ENCODE measurements at regions not wholly inside any gene's neighbourhood (a gene's known extent, or its start where the extent isn't known, plus 50 kb on each side); places are given as distances from the start of the nearest gene placed in this dataset.
"Not testable (repeated sequence)": the region's sequence is repeated elsewhere in the genome, so short reads cannot be mapped to it uniquely, and the experiment has no call there.

DNA sequence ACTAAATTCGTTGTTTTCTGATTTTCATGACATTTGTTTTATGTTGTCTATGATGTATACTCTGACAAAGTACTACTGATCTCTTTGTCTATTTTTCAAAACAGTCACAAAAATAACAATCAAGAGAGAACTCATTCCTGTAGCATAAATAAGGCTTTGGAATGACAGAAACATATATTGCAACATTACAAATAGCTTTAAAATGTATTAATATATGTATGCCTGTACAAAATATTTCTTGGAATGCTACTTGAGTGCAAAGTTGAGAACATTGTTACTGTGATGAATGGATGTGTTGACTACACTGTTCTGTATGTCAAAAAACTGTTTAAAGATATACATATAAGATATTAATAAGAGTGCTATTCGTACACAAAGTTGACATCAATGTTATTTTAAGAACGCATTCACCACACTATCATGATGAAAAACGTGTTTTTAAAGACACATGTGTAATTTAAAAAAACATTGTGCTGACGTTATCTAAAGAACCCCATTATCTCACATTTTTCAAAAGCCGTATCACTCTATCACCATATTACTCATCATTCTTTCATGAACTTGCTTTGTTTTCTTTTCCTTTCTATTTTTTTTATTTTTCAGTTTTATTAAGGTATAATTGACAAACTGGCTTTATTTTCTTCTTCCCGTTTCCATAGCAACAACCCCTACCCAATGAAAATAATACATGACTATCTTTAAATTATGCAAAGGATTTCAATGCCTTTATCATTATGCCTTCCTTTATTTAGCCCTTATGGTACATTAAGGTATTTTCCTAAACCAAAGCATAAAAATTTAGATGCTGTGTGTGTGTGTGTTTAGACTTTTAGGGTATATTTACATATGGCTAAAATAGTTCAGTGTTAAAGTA is 918.8 kb downstream of the SLITRK1 start:
- no peak for DNase-seq (ENCODE audit: low read depth)

DNA sequence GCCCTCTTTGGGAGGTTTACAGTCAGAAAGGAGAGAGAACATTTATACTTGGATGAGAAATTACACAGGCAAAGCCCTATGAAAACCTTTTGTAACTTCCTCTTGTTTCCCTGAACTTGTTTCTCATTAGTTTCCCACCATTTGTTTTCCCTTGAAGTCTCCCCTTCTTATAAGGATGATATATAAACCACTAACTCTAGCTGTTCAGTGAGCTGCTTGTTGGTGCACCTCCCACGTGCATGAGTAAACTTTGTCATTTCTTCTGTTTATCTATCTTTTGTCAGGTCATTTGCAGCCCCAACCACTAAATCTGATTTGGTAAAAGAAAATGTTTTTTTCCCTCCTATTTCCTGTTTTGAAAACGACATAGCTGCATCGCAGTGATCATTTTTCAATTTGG is 919.9 kb downstream of the SLITRK1 start:
- no peak for DNase-seq (ENCODE audit: low read depth)

DNA sequence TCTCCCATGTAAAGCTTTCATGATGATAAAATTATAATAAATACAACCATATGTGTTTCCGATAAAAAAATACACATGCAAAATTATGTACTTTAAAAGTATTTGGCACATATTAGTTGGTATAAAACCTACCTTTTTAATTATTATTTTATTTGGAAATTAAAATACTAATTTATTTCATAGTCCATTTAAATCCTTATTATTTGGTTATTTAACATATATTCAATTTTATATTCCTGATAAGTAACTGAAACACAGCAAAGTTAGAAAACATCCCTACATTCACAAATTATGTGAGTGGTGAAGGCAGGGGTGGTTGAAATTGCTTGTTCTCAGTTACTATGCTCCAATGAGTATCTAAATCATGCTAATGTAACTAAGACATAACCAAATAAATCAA is 920.5 kb downstream of the SLITRK1 start:
- no peak for DNase-seq (ENCODE audit: low read depth)

DNA sequence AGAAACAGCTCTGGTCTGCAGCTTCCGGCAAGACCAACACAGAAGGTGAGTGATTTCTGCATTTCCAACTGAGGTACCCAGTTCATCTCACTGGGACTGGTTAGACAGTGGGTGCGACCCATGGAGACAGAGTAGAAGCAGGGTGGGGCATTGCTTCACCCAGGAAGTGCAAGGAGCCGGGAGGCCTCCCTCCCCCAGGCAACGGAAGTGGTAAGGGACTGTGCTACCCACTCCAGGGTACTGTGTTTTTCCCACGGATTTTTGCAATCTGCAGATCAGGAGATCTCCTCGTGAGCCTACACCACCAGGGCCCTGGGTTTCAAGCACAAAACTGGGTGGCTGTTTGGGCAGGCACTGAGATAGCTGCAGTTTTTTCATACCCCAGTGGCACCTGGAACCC is 929.9 kb downstream of the SLITRK1 start:
- DNase-seq (ENCODE audit: low read depth): not testable (repeated sequence)

DNA sequence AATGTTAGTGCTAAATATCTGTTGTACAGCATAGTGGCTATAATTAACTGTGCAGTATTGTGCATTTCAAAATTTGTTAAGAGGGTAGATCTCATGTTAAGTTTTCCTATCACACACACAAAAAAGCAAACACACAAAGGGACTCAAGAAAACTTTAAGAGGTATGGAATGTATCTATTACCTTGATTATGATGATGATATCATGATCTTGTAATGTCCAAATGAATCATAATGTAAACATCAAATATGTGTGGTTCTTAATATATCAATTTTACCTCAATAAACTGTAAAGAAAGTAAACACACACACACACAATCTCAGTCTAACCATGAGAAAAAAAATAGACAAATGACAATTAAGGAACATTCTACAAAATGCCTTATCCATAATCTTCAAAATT is 934.6 kb downstream of the SLITRK1 start:
- DNase-seq (ENCODE audit: low read depth): no peak

DNA sequence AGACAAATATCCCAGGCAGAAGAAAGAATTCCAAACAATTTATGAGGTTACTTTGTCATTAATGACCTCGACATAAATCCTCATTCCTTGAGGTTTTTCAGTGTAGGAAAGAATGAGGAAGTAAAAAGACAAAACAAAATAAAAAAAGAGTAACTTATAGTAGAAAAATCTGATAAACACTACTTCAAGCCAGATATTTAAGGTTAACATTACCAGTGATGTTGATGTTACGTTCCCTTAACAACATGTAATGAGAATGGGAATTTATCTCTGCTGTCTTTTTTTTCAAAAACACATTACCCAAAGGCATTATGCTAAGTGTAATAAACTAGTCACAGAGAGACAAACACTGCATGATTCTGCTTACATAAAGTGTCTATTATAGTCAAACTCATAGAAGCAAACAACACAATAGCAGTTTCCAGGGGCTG is 935.1 kb downstream of the SLITRK1 start:
- DNase-seq (ENCODE audit: low read depth): no peak

DNA sequence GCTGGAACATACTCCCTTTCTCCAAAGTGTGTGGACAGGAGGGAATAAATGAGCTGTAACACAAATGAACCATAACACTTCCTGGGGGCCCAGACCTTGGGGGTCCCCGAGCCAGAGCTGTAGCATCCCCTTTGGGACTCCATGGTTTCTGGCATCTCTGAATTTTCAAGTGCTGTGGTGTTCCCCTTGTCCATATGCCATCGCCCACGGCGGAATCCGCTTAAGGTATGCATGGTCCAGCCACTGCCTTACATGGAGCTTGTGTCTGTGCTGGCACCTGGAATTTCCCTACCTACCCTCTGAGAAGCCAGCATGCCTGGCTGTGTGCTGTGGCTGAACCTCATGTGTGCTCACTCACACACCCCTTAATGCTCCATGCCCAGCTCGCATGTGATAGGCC is 943.6 kb downstream of the SLITRK1 start:
- DNase-seq (ENCODE audit: low read depth): no peak

DNA sequence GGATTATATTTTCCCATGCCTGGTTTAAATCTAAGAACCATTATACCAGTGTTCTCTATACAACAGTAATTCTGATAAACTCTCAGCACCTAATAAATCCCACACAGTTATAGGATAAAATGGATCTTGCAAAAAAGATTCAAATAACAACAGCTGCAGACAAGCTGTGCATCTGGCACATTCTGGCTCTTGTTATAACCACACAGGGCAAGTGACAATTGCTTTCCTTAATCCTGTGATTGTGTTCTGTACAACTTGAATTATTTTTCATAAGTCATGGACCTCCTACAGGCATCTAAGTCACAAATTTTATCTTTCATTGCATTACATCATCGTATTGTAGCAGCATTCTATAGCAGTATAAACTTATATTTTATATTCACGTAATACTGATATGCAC is 948.3 kb downstream of the SLITRK1 start:
- no peak for DNase-seq (ENCODE audit: low read depth)

DNA sequence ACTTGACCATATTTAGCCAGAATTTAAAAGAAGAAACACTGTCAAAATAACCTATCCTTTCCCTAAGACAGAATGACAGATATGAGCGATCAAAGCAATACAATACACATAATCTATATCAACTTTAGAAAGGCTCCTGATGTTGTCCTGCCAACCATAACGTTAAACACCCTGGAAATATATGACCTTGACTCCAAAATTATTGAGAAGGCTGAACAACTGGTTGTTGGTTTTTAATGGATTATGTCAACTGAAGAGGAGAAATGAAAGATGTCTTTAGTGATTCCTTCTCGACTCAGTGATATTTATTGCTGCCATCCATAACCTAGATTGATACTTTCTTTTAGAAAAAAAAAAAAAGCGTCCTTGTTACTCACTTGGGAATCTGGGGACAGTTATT is 957.2 kb downstream of the SLITRK1 start:
- no peak for DNase-seq (ENCODE audit: low read depth)

DNA sequence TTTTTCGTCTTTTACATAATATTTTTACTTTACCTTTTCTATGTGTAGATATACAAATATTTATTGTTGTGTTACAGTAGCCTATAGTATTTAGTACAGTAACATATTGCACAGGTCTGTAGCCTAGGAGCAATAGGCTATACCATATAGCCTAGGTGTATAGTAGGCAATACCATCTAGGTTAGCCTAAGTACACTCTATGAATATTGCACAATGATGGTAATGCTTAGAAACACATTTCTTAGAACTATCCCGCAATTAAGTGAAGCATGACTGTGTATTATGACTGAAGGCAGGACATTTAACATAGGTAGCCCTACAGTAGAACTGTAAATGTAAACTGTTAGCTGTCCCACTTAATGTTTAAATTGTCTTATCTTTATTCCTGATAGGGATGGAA is 964.3 kb downstream of the SLITRK1 start:
- DNase-seq (ENCODE audit: low read depth): no peak

DNA sequence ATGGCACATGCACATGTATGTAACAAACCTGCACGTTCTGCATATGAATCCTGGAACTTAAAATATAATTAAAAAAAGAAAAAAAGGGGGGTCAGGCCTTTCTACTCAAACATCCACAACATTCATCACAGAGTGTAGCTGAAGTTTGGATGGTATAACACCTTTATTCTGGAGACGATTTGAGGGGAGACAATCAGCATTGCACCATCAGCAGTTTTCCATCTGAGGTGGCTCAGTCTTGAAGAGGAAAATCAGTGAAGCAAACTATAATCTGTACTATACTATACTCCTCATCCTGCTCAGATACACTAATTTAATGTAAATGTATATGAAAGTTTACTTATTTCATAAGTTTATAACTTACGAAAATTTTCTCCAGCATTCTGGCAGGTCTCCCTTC is 969.7 kb downstream of the SLITRK1 start:
- no peak for DNase-seq (ENCODE audit: low read depth)

DNA sequence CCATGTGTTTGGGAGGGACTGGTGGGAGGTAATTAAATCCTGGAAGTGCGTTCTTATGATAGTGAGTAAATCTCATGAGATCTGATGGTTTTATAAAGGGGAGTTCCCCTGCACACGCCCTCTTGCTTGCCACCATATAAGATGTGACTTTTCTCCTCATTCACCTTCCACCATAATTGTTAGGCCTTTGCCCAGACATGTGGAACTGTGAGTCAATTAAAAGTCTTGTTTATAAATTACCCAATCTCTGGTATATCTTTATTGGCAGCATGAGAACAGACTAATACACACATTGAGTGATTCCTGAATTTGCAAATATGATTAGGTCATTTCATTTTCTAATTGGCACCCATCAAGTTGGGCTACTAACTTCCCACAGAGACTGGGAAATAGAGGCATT is 977.2 kb downstream of the SLITRK1 start:
- no peak for DNase-seq (ENCODE audit: low read depth)

DNA sequence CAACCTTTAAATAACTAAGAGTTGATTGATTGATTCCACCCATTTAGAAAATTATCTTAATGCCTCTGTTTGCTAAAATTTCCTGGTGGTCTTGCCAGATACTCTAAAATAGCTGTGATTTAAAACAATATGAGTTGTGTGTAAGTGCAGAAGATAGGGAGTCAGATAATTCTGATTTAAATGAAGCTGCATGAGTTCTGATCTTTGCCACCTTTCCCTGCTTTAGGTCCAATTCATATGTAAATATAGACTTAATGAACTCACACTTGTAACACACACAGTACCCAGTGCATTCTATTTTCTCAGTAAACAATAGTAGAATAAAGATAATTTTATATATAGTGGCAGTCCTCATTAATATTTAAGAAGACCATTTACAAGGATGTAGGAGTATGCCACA is 981.8 kb downstream of the SLITRK1 start:
- no peak for DNase-seq (ENCODE audit: low read depth)

DNA sequence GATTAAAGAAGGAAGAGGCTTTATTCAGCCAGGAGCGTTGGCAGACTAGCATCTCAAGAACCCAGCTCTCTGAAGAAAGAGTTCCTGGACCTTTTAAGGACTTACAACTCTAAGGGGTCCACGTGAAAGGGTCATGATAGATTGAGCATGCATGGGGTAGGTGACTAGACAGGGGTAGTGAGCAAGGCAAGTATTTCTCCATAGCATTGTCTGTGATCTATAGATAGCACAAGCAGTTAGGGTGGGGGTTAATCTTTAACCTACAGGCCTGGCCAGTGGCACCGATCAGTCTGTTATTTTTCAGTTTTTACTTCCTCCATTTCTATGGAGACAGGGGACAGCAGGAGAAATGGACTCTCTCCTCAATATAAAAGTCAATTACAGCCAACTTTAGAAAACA is 983.7 kb downstream of the SLITRK1 start:
- DNase-seq (ENCODE audit: low read depth): no peak

DNA sequence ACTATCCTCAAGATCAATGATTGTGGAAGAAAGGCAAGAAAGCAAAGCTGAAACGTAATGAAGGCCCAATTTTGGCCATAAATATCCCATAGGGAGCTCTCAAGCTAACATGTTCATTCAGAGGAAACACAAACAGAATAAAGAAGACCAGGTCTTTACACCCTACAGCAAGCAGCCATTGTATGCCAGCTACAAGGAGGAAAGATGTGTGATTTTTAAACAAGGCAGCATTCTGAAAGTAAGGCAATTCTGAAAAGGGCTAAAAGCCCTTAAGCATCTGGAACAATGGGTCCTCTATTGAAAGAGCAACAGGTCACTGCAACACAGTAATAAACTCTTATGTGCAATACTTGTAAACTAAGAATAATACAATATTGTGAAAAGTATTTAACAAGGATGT is 1002.4 kb downstream of the SLITRK1 start:
- DNase-seq (ENCODE audit: low read depth): no peak

DNA sequence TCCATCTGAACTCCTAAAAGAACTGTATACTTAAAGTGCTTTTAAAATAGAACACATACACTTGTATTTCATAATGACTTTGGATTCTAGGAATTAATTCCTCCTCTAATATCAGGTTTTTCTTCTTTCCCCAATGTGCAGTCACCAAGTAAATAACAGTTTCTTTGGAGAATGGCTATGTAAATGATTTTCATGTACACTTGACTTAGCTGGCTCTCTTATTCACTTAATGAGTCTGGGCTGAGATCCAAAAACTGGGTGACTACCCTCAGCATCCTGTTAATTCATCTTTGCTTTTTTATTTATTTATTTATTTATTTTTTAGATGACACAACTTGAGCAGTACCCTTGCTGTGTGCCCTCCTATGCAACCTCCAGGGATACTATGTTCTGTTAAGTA is 1003.7 kb downstream of the SLITRK1 start:
- DNase-seq (ENCODE audit: low read depth): no peak

DNA sequence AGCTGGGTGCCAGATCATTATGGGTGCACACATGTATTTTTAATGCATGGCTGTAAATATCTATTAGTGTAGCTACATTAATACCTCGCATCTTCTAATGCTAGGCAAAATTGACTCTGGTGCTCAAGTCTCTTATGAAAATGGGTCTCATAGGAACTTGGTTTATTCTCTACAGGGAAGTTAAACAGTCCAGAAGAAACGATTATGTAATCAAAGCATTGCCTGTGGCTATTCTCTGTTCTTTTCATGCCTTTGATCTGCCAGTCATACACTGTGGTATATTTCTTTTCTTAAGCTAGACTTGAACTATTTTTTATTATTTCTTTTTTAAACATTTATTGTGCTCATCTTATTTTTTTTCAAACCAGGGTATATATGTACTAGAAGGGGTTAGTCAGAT is 1015.0 kb downstream of the SLITRK1 start:
- DNase-seq (ENCODE audit: low read depth): no peak

DNA sequence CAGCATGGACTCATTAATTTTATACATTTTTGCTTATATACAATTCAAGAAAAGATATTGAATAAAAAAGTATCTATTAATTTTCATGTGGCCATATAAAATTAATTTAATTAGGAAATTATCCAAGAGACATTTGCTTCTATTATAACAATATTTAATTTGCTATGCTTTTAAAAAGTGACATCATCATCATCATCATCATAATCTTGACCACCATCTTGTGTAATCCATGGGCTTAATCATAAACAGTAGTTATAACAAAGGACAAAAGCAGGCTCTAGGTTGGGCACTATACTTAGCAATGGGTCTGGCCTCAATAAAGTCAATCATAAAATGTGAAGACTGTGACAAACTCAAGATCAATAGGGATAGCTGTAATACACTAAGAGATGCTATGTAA is 1031.6 kb downstream of the SLITRK1 start:
- no peak for DNase-seq (ENCODE audit: low read depth)

DNA sequence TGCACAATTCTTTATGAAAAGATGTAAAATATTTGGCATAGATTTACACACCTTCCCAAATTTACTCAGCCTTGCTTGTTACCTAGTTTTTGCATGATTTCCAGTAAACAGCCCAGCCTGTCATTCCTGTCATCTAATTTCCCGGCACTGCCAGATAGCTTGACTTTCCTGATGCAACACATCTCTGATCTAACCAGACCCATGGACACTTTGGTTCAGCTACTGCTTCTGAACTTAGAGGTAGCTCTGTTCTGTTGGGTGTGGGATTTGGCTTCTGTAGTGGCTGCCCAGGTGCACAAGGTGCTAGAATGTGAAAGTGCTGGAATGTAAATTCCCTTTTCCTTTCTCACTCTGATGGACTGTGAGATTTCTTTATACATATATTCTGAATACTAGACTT is 1033.5 kb downstream of the SLITRK1 start:
- DNase-seq (ENCODE audit: low read depth): no peak

DNA sequence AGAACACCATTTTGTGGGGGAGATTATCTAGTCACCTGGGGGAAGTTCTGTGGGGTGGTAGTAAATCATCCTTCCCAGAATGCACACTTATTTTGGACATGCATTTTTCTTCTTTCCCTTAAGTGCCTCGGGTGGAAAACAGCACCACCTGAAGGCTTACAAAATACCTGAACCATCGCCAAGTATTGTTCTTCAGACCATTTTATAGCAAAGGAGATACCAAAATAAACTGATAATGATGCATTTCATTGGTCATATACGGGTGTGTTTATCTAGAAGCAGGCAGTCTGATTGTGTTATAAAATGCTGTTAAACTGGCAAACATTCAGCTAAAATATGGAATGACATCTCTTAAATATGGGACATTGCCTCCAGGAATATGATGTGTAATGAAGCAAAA is 1034.7 kb downstream of the SLITRK1 start:
- no peak for DNase-seq (ENCODE audit: low read depth)

DNA sequence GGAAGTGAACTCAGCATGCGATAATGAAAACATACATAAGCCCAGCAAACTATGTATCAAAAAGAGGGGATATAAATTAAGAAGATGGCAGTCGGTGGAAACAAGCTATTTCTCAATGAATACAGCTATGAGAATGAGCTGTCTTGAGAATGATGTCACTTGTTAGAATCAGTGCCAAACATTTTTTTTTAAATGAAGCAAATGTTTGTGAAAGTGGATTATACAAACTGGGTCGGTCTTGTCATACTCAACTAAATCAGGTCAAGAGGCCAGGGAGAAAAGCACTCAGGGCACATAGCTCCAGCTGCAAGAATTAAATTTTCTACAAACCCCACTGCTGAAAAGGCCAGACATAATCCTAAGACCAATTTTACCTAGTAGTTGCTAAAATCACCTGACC is 1048.4 kb downstream of the SLITRK1 start:
- no peak for DNase-seq (ENCODE audit: low read depth)

DNA sequence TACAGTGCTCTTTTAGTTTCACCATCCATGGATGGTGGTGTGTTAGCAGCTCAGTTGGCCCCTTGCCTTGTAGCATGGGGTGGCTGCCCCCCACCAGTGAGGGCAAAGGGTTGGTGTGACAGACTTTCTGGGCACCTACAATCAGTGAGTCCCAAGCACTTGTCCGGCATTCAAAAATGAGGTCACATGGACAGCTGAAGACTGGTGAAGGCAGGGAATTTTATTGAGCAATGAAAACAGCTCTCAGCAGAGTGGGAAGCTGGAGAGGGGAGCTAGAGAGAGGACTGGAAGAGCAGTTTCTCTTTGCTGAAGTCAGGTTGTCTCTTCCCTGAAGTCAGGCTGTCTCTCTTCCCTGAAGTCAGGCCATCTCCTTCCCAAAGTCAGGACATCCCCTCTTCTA is 1053.2 kb downstream of the SLITRK1 start:
- no peak for DNase-seq (ENCODE audit: low read depth)

DNA sequence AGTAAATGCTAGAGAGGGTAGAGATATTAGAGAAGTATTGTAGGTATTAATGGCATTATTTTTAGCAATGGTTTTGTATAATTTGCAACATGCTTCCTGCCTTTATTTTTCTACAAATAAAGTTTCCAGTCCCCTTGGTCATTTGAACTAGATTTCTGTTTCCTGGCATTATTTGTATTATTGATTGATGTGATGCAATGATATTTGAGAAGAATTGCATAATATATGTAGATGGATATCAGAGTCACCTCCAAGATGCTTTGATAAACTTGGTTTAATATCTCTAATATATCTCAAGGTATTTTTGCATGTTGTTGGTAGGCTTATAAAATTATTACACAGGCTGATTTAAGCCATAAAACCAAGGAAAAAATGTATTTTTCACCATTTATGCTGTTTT is 1054.5 kb downstream of the SLITRK1 start:
- no peak for DNase-seq (ENCODE audit: low read depth)

DNA sequence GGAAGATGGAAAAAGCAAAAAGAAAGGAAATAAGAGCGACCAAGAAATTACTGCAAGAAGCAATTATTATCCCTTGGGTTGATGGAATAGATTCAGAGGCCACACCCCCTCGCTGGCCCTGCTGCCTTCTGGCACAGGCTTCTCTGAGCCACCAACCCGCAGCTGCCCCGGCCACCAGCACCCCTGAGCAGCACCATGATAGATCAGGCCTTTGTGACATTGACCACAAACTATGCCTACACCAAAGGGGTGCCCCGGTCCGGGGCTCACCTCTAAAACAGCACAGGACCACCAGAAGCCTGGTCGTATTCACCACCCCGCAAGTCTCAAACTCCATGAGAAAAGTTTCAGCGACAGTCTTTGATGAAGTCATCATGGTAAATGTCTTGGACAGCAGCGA is 1059.3 kb downstream of the SLITRK1 start:
- DNase-seq (ENCODE audit: low read depth): no peak

All from activated gamma-delta T cell treated with anti-CD3 and anti-CD28 coated beads, Interleukin-2, amount 50 U/mL, for 16 hours (primary cell).